Astrocyte of the cerebellum (primary cell): ENCODE measurements at regions not wholly inside any gene's neighbourhood (a gene's known extent, or its start where the extent isn't known, plus 50 kb on each side); places are given as distances from the start of the nearest gene placed in this dataset.

ENCODE experiments used
- DNase-seq: peaks from one replicate; pipeline ENCODE4 v3.0.0-alpha.2; 2011; ENCODE audit warnings: low read depth
- H3K4me3 ChIP-seq: 2 replicates; pipeline ENCODE4 v1.5.1; 2011; ENCODE audit warnings: mild to moderate bottlenecking, low read depth, low read length, moderate library complexity
- in situ Hi-C: cut with HindIII; loops from 2 replicates; pipeline ENCODE4 v1.10.0; 2017; ENCODE audit warnings: low sequenced_read_pairs
- TF ChIP-seq, protein P1 (sequence below): IDR thresholded peaks from 2 replicates; pipeline ENCODE4 v1.5.1; 2012; ENCODE audit warnings: low read length, low read depth, moderate library complexity, mild to moderate bottlenecking; ENCODE audit errors: missing control alignments

GRCh38 chr13:40236566-40237168 lies 429.8 kb downstream of the FOXO1 start:
- no peak overlapping the region for H3K4me3 ChIP-seq
- in situ Hi-C loops = no loop called here
- TF ChIP-seq, protein P1, sequence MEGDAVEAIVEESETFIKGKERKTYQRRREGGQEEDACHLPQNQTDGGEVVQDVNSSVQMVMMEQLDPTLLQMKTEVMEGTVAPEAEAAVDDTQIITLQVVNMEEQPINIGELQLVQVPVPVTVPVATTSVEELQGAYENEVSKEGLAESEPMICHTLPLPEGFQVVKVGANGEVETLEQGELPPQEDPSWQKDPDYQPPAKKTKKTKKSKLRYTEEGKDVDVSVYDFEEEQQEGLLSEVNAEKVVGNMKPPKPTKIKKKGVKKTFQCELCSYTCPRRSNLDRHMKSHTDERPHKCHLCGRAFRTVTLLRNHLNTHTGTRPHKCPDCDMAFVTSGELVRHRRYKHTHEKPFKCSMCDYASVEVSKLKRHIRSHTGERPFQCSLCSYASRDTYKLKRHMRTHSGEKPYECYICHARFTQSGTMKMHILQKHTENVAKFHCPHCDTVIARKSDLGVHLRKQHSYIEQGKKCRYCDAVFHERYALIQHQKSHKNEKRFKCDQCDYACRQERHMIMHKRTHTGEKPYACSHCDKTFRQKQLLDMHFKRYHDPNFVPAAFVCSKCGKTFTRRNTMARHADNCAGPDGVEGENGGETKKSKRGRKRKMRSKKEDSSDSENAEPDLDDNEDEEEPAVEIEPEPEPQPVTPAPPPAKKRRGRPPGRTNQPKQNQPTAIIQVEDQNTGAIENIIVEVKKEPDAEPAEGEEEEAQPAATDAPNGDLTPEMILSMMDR = no peak
- no peak for DNase-seq

DNA sequence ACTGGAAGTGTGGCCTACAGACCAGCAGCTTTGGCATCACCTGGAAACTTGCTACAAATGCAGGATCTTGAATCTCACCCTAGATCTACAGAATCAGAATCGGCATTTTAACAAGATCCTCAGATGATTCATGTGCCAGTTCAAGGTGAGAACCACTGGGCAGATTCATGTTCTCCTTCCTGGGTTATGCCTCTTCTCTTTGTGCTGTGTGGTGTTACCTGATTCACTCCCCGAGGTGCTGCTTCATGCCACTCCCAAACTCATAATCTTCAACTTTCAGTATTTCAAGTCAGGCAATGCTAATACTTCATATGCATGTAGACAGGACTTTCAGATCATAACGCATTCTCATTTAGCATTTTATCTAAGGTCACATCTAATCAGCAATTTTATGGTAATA lies 427.7 kb downstream of the FOXO1 start:
- TF ChIP-seq, protein P1 = no peak
- in situ Hi-C loops = no loop called here
- DNase-seq = no peak
- H3K4me3 ChIP-seq = no peak overlapping the region

DNA sequence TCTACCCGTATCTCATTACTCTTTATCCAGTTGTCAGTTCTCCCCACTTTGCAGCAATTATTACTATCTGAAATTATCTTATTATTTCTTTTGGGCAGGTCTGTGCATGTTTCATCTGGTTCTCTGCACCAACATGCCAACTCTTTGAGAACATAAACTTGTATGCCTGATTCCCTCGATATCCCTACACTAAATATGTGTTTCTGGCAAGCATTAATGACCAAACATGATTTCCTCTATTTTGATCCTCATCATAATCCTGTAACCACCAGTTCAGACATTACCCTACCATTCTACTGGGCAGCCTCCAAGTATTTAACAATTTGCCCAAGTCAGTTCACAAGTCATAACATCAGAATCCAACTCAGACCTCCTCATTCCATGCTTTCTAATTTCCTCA lies 426.1 kb downstream of the FOXO1 start:
- no peak for DNase-seq
- in situ Hi-C loops = no loop called here
- TF ChIP-seq, protein P1 = no peak
- no peak overlapping the region for H3K4me3 ChIP-seq

- no peak overlapping the region for H3K4me3 ChIP-seq
- TF ChIP-seq, protein P1 = no peak
- no peak for DNase-seq
- in situ Hi-C loops = no loop called here
These were observed 425.2 kb downstream of the FOXO1 start for GRCh38 chr13:40241125-40241798.

- in situ Hi-C loops = no loop called here
- TF ChIP-seq, protein P1 = no peak
- no peak overlapping the region for H3K4me3 ChIP-seq
- DNase-seq = no peak
These were observed 423.4 kb downstream of the FOXO1 start for GRCh38 chr13:40243047-40243446.

DNA sequence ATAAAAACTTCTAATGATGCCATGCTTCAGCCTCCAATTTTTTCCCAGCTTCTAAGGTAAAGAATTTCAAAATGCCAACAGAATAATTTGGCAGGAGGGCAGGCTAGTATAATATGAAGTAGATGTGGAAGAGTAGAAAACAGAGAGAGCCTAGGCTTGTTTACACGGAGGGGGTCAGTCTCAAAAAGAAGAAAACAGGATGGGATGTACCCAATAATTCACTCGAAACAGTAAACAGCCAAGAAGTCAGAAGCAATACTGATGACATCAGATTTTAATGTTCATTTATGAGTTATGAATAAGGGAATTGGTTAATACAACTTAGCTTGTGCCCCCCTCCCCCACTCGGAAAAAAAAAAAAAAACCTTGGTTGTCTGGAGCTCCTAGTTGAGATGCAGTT lies 422.5 kb downstream of the FOXO1 start:
- in situ Hi-C loops = no loop called here
- H3K4me3 ChIP-seq = no peak overlapping the region
- no peak for DNase-seq
- TF ChIP-seq, protein P1 = no peak
